NCI-H226 (cell line): ENCODE measurements at regions not wholly inside any gene's neighbourhood (a gene's known extent, or its start where the extent isn't known, plus 50 kb on each side); places are given as distances from the start of the nearest gene placed in this dataset.

Experiments
- DNase-seq: peaks from one replicate; pipeline ENCODE4 v3.0.0-alpha.2; 2015

GRCh38 chr4:45985038-45985437, 138.8 kb downstream of the GABRG1 start:
- DNase-seq = no peak

- DNase-seq = no peak
Measured at GRCh38 chr4:45971108-45971507, 152.7 kb downstream of the GABRG1 start.

- DNase-seq = no peak
Measured at GRCh38 chr4:45957353-45957752, 166.5 kb downstream of the GABRG1 start.

GRCh38 chr4:45954276-45954675, 169.6 kb downstream of the GABRG1 start:
- no peak for DNase-seq

- DNase-seq = no peak
Measured at GRCh38 chr4:45951153-45951552, 172.7 kb downstream of the GABRG1 start.

- DNase-seq = no peak
Measured at GRCh38 chr4:45946699-45947098, 177.2 kb downstream of the GABRG1 start.

GRCh38 chr4:45944000-45944399, 179.9 kb downstream of the GABRG1 start:
- no peak for DNase-seq

- no peak for DNase-seq
Measured at GRCh38 chr4:45939056-45939455, 184.8 kb downstream of the GABRG1 start.

- no peak for DNase-seq
Measured at GRCh38 chr4:45931154-45931553, 192.7 kb downstream of the GABRG1 start.

GRCh38 chr4:45927641-45928040, 196.2 kb downstream of the GABRG1 start:
- DNase-seq = no peak

- no peak for DNase-seq
Measured at GRCh38 chr4:45925809-45926208, 198.0 kb downstream of the GABRG1 start.

- DNase-seq = no peak
Measured at GRCh38 chr4:45920861-45921260, 203.0 kb downstream of the GABRG1 start.

- DNase-seq = no peak
Measured at GRCh38 chr4:45910511-45910910, 213.3 kb downstream of the GABRG1 start.

- DNase-seq = no peak
Measured at GRCh38 chr4:45897946-45898585, 225.8 kb downstream of the GABRG1 start.

- no peak for DNase-seq
Measured at GRCh38 chr4:45883421-45883820, 240.4 kb downstream of the GABRG1 start.

- DNase-seq = no peak
Measured at GRCh38 chr4:45876235-45876890, 247.5 kb downstream of the GABRG1 start.

- no peak for DNase-seq
Measured at GRCh38 chr4:45869184-45869583, 254.7 kb downstream of the GABRG1 start.

- DNase-seq = no peak
Measured at GRCh38 chr4:45865781-45866180, 258.1 kb downstream of the GABRG1 start.

GRCh38 chr4:45855857-45856256, 268.0 kb downstream of the GABRG1 start:
- no peak for DNase-seq

- no peak for DNase-seq
Measured at GRCh38 chr4:45846016-45846415, 277.8 kb downstream of the GABRG1 start.

- DNase-seq = no peak
Measured at GRCh38 chr4:45841791-45842190, 282.1 kb downstream of the GABRG1 start.

GRCh38 chr4:45831692-45832091, 292.2 kb downstream of the GABRG1 start:
- no peak for DNase-seq

- no peak for DNase-seq
Measured at GRCh38 chr4:45803994-45804393, 319.9 kb downstream of the GABRG1 start.

GRCh38 chr4:45795135-45795534, 328.7 kb downstream of the GABRG1 start:
- DNase-seq = no peak

- DNase-seq = no peak
Measured at GRCh38 chr4:45778514-45778913, 345.3 kb downstream of the GABRG1 start.
